IPS-NIHi7 (cell line): ENCODE measurements at regions not wholly inside any gene's neighbourhood (a gene's known extent, or its start where the extent isn't known, plus 50 kb on each side); places are given as distances from the start of the nearest gene placed in this dataset.
"Not testable (repeated sequence)": the region's sequence is repeated elsewhere in the genome, so short reads cannot be mapped to it uniquely, and the experiment has no call there.

ENCODE experiments used
- DNase-seq: peaks from one replicate; pipeline ENCODE4 v3.0.0; 2012; ENCODE audit warnings: mixed read lengths; ENCODE audit errors: extremely low spot score

- DNase-seq = no peak
These were observed 52.5 kb upstream of the WDFY3 start for GRCh38 chr4:85018983-85019382.

- DNase-seq = no peak
These were observed 52.9 kb upstream of the WDFY3 start for GRCh38 chr4:85019411-85019810.

- no peak for DNase-seq
These were observed 58.2 kb upstream of the WDFY3 start for GRCh38 chr4:85024671-85025070.

- no peak for DNase-seq
These were observed 62.4 kb upstream of the WDFY3 start for GRCh38 chr4:85028910-85029309.

GRCh38 chr4:85029453-85029852, 63.0 kb upstream of the WDFY3 start:
- DNase-seq = no peak

DNA sequence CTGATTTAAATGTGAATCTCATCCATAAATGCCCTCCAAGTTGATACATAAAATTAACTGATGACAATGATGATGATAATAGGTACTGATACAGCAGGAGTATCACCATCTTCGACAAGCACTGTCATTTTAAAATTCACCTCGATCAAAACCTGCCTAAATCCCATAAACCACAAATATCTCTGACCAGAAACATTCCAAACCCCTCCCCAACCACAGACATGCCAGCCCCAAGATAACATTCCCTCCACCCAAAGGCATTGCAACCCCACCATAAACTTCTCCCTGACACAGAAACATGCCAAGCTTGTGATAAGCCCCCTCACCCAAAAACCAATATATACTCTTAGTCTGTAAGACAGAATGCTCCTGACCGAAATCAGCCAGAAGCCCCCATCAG, 63.7 kb upstream of the WDFY3 start:
- DNase-seq = no peak

DNA sequence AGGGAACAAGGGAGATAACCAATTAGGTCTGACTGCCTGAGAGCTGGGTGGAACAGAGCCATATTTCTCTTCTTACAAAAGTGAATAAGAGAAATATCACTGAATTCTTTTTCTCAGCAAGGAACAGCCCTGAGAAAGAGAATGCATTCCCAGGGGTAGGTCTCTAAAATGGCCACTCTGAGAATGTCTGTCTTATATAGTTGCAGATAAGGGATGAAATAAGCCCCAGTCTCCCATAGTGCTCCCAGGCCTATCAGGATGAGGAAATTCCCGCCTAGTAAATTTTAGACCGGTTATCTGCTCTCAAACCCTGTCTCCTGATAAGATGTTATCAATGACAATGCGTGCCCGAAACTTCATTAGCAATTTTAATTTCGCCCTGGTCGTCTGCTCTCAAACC, 67.3 kb upstream of the WDFY3 start:
- DNase-seq = not testable (repeated sequence)

- DNase-seq = no peak
These were observed 73.0 kb upstream of the WDFY3 start for GRCh38 chr4:85039526-85039925.

GRCh38 chr4:85043812-85044496, 77.5 kb upstream of the WDFY3 start:
- DNase-seq = not testable (repeated sequence)

DNA sequence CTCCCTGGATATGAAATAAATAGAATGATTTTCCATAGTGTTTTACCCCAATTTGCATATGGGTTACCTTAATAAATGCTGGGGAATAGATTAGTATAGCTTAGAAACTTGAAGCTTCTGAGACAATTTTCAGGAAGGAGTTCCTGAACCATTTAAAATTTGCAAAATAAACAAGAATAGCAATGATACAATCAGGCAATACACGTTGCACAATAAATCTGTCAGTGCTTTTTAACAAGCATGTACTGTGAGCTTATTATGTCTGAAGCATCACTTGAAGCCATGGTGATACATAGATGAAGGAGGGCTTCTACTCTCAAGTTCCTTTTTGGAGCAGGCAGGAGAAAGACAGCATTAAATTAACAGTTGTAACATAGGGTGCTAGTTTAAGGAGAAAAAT, 84.2 kb upstream of the WDFY3 start:
- no peak for DNase-seq

- DNase-seq = no peak
These were observed 85.0 kb upstream of the WDFY3 start for GRCh38 chr4:85051526-85051925.

- DNase-seq = not testable (repeated sequence)
These were observed 88.4 kb upstream of the WDFY3 start for GRCh38 chr4:85054925-85055324.

DNA sequence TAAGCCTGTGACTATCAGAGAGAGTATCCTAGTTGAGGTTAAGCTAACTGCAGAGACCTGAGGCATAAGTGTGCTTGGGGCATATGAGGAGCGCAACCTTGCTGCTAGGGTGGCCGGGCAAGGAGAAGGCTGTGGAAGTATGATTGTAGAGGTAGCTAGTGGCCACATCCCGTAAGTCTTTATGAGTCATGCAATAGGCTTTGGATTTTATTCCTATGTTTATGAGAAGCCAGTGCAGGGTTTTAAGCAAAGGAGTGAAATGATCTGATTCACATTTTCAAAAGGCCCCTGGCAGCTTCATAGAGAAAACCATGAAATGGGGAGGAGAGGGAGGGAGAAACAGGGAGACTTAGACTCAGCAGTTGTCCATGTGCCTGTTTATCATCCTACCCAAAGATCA, 92.1 kb upstream of the WDFY3 start:
- no peak for DNase-seq

DNA sequence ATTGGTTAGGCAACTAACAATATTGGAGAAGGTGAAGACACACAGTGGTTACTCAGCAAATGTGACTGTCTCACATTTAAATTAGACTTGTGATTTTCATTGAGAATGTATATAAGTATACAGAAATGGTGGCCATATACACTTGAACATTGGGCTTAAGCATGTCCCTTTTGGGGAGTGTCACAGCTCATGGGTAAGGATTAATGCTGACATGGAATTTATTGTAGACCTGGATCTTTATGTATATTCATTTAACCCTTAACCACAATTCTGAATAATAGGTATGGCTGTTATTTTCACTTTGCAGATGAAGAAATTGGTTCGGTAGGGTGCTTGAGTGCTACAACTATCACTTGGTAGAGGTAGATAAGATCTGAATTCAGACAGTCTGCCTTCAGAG, 95.5 kb upstream of the WDFY3 start:
- no peak for DNase-seq

- DNase-seq = no peak
These were observed 96.0 kb upstream of the WDFY3 start for GRCh38 chr4:85062466-85062865.

- DNase-seq = no peak
These were observed 100.9 kb upstream of the WDFY3 start for GRCh38 chr4:85067342-85067741.

DNA sequence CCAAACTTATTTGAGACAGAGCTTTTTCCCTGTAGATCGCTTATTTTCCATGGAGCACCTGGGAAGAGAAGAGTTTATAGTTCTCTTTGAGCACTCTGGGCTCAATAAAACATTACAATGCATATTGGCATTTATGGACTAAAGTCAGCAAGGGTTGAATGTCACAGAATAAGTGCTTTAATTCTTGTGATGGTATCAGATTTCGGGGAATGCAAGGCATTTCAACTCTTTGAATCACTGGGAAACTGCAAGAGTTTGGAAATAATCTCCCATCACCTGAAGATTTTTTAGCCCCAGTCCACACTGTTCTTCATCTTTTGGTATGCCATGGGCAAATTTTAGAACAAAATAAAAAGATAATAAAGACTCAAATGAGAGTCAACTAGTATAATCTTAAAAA, 111.5 kb upstream of the WDFY3 start:
- no peak for DNase-seq

GRCh38 chr4:85081196-85081595, 114.7 kb upstream of the WDFY3 start:
- DNase-seq = no peak

GRCh38 chr4:85084371-85085094, 118.0 kb upstream of the WDFY3 start:
- peak; percentile 34 for DNase-seq

- peak; percentile 14 for DNase-seq
These were observed 120.2 kb upstream of the WDFY3 start for GRCh38 chr4:85086721-85087120.

GRCh38 chr4:85092536-85092935, 126.0 kb upstream of the WDFY3 start:
- no peak for DNase-seq

GRCh38 chr4:85092943-85093342, 126.5 kb upstream of the WDFY3 start:
- no peak for DNase-seq

DNA sequence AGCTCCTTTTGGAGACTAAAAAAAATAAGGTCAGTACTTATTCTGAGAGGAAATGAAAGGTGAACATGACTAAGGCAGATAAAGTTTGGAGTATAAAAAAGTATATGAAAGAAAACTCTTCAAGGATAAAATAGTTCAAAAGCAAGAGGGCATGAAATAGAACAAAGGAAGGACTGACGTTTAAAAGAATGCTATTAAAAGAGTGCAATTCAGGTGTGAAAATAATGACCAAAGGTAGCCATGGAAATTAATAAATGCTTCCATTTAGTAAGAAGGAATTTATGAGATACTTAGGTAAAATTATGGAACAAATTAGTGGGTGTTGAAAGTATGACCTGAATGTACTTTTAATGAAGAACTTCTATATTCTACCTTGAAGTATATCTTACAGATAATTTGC, 128.2 kb upstream of the WDFY3 start:
- DNase-seq = no peak

GRCh38 chr4:85102606-85103005, 136.1 kb upstream of the WDFY3 start:
- no peak for DNase-seq
